ENCODE measurements at regions not wholly inside any gene's neighbourhood (a gene's known extent, or its start where the extent isn't known, plus 50 kb on each side); places are given as distances from the start of the nearest gene placed in this dataset.

DNA sequence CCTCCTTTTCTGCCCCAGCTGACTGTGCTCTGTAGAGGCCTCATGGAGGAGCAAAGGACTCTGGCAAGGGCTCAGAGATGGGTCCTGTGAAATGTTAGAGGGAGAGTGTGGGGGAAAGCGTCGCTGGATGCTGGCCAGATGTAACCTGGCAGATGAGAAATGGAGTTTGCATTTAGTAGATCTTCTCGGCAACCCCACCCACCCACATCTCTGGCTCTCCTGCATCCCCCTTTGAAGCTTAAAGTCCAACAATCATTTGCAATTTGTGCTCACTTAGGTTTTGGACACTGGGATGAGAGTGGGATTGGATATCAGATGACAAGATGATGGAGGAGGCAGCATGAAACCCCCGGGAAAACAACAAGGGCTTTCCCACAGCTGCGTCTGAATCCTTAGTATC, 523.6 kb upstream of the MCTP2 start:
- TF ChIP-seq, protein P1, sequence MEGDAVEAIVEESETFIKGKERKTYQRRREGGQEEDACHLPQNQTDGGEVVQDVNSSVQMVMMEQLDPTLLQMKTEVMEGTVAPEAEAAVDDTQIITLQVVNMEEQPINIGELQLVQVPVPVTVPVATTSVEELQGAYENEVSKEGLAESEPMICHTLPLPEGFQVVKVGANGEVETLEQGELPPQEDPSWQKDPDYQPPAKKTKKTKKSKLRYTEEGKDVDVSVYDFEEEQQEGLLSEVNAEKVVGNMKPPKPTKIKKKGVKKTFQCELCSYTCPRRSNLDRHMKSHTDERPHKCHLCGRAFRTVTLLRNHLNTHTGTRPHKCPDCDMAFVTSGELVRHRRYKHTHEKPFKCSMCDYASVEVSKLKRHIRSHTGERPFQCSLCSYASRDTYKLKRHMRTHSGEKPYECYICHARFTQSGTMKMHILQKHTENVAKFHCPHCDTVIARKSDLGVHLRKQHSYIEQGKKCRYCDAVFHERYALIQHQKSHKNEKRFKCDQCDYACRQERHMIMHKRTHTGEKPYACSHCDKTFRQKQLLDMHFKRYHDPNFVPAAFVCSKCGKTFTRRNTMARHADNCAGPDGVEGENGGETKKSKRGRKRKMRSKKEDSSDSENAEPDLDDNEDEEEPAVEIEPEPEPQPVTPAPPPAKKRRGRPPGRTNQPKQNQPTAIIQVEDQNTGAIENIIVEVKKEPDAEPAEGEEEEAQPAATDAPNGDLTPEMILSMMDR (IDR thresholded peaks at IDR 0.05; ENCODE audit: borderline replicate concordance, extremely low read depth, low read length, poor library complexity, severe bottlenecking): no peak
- no peak for TF ChIP-seq EZH2 (IDR thresholded peaks at IDR 0.05; ENCODE audit: borderline replicate concordance, low read depth, low read length, severe bottlenecking)
